Mesenchymal stem cell (in vitro differentiated cells and primary cell): ENCODE measurements at regions not wholly inside any gene's neighbourhood (a gene's known extent, or its start where the extent isn't known, plus 50 kb on each side); places are given as distances from the start of the nearest gene placed in this dataset.

Source experiments
- DNase-seq: peaks from one replicate; pipeline ENCODE4 v3.0.0-alpha.2; 2013
- H2AFZ ChIP-seq: one replicate; pipeline ENCODE4 v1.6.1; 2013; ENCODE audit warnings: low read depth, mild to moderate bottlenecking, control low read depth, inconsistent platforms, low read length, moderate library complexity
- H2AK5ac ChIP-seq: 2 replicates; pipeline ENCODE4 v1.6.1; 2013; ENCODE audit warnings: low read length, moderate library complexity, mild to moderate bottlenecking, inconsistent platforms; ENCODE audit not compliant: severe bottlenecking
- H2BK120ac ChIP-seq: one replicate; pipeline ENCODE4 v1.6.1; 2013; ENCODE audit warnings: low read depth, mild to moderate bottlenecking, inconsistent platforms, low read length, moderate library complexity
- H2BK12ac ChIP-seq, 2 experiments: one replicate each; pipeline ENCODE4 v1.6.1; 2013; ENCODE audit warnings: inconsistent platforms in 2 of 2, low read length in 2 of 2, mild to moderate bottlenecking in 2 of 2, moderate library complexity in 2 of 2, control low read depth in 1 of 2
- H2BK15ac ChIP-seq: one replicate; pipeline ENCODE4 v1.6.1; 2013; ENCODE audit warnings: mild to moderate bottlenecking, low read depth, inconsistent platforms; ENCODE audit not compliant: poor library complexity, severe bottlenecking
- H2BK5ac ChIP-seq: 2 replicates; pipeline ENCODE4 v1.6.1; 2013; ENCODE audit warnings: low read depth, mild to moderate bottlenecking, low read length, control low read depth, inconsistent platforms; ENCODE audit not compliant: poor library complexity, severe bottlenecking
- H3K14ac ChIP-seq, 2 experiments: one replicate each; pipeline ENCODE4 v1.6.1; 2013; ENCODE audit warnings: inconsistent platforms in 2 of 2, low read length in 2 of 2, control low read depth in 1 of 2, mild to moderate bottlenecking in 1 of 2, moderate library complexity in 1 of 2
- H3K18ac ChIP-seq, 2 experiments: one replicate each; pipeline ENCODE4 v1.6.1; 2013; ENCODE audit warnings: inconsistent platforms in 2 of 2, low read length in 2 of 2, control low read depth in 1 of 2, low read depth in 1 of 2, mild to moderate bottlenecking in 1 of 2
- H3K23ac ChIP-seq, 2 experiments: one replicate each; pipeline ENCODE4 v1.6.1; 2013; ENCODE audit warnings: inconsistent platforms in 2 of 2, low read length in 2 of 2, mild to moderate bottlenecking in 2 of 2, moderate library complexity in 2 of 2, control low read depth in 1 of 2
- H3K27ac ChIP-seq: 2 replicates; pipeline ENCODE4 v1.5.1; 2013; ENCODE audit warnings: mild to moderate bottlenecking, moderate library complexity, low read length, control low read depth, inconsistent platforms; ENCODE audit not compliant: poor library complexity, severe bottlenecking
- H3K27me3 ChIP-seq, 2 experiments: 2 replicates each; pipeline versions ENCODE4 v1.6.1 to v1.7.0; 2013; ENCODE audit warnings: low read length in 2 of 2, mild to moderate bottlenecking in 2 of 2, moderate library complexity in 2 of 2, control low read depth in 1 of 2, inconsistent platforms in 1 of 2; ENCODE audit not compliant: control insufficient read depth in 1 of 2, insufficient read depth in 1 of 2
- H3K36me3 ChIP-seq, 2 experiments: 2 replicates each; pipeline versions ENCODE4 v1.6.1 to v1.7.0; 2013; ENCODE audit warnings: low read length in 2 of 2, control low read depth in 1 of 2, inconsistent platforms in 1 of 2, low read depth in 1 of 2, mild to moderate bottlenecking in 1 of 2; ENCODE audit not compliant: insufficient read depth in 2 of 2, control insufficient read depth in 1 of 2
- H3K4ac ChIP-seq, 2 experiments: one replicate each; pipeline ENCODE4 v1.6.1; 2013; ENCODE audit warnings: inconsistent platforms in 2 of 2, low read length in 2 of 2, mild to moderate bottlenecking in 2 of 2, moderate library complexity in 2 of 2, control low read depth in 1 of 2, low read depth in 1 of 2
- H3K4me1 ChIP-seq: 2 replicates; pipeline ENCODE4 v1.6.1; 2013; ENCODE audit warnings: low read depth, low read length, control low read depth; ENCODE audit not compliant: control insufficient read depth, insufficient read depth
- H3K4me2 ChIP-seq: 2 replicates; pipeline ENCODE4 v1.6.1; 2013; ENCODE audit warnings: low read length, mild to moderate bottlenecking, inconsistent platforms; ENCODE audit not compliant: poor library complexity, severe bottlenecking
- H3K4me3 ChIP-seq, 2 experiments: 2 replicates each; pipeline versions ENCODE4 v1.5.1 to v1.7.0; 2013; ENCODE audit warnings: low read length in 2 of 2, mild to moderate bottlenecking in 2 of 2, control low read depth in 1 of 2, low read depth in 1 of 2; ENCODE audit not compliant: insufficient read depth in 1 of 2
- H3K79me1 ChIP-seq: replicated peaks from 2 replicates; pipeline ENCODE4 v1.6.1; 2013; ENCODE audit warnings: mild to moderate bottlenecking, control low read depth, low read length, inconsistent platforms; ENCODE audit not compliant: poor library complexity, severe bottlenecking
- H3K9ac ChIP-seq: 2 replicates; pipeline ENCODE4 v1.7.0; 2013; ENCODE audit warnings: mild to moderate bottlenecking, low read length, moderate library complexity
- H3K9me3 ChIP-seq: 2 replicates; pipeline ENCODE4 v1.7.0; 2013; ENCODE audit warnings: mild to moderate bottlenecking, low read length; ENCODE audit not compliant: control insufficient read depth
- H4K8ac ChIP-seq: one replicate; pipeline ENCODE4 v1.6.1; 2013; ENCODE audit warnings: inconsistent platforms, mild to moderate bottlenecking, low read length, moderate library complexity
- H4K91ac ChIP-seq: one replicate; pipeline ENCODE4 v1.6.1; 2013; ENCODE audit warnings: mild to moderate bottlenecking, low read length, inconsistent platforms
- WGBS: methylation state at CpG from one replicate; pipeline ENCODE4 v1.1.7; 2013; ENCODE audit warnings: mixed read lengths; 5-methylcytosine and 5-hydroxymethylcytosine counted together

- Histone ChIP-seq H3K14ac (no peak overlapping the region), H3K79me1 (no peaks in the 10 kb centered on the region), H3K27ac (no peak overlapping the region), H3K9me3 (peaks cover 24% of the 10 kb centered on the region), H3K36me3 (no peaks in the 10 kb centered on the region), H2BK120ac (no peak overlapping the region), H3K18ac (no peak overlapping the region), H3K23ac (no peak overlapping the region), H3K27me3 (peaks cover 9 to 25% of the 10 kb centered on the region in 2 experiments), H2AFZ (no peak overlapping the region), H4K8ac (no peak overlapping the region), H2BK15ac (no peak overlapping the region), H2AK5ac (no peak overlapping the region), H2BK5ac (no peak overlapping the region), H3K4ac (no peak overlapping the region), H3K4me1 (no peaks in the 10 kb centered on the region), H2BK12ac (no peak overlapping the region), H4K91ac (no peak overlapping the region), H3K4me3 (no peak overlapping the region), H3K9ac (no peak overlapping the region), H3K4me2 (no peak overlapping the region)
- 93% methylated on average over 6 of the region's 6 CpGs for WGBS
- no peak for DNase-seq
Observed at GRCh38 chr5:135156337-135156714, 122.3 kb upstream of the PITX1 start.

GRCh38 chr5:135155616-135156214 lies 121.7 kb upstream of the PITX1 start:
- 87% methylated on average over 4 of the region's 4 CpGs for WGBS
- no peak overlapping the region for H2BK12ac ChIP-seq
- H3K79me1 ChIP-seq = no peaks in the 10 kb centered on the region
- H2AK5ac ChIP-seq = no peak overlapping the region
- H4K91ac ChIP-seq = no peak overlapping the region
- H2BK120ac ChIP-seq = no peak overlapping the region
- no peaks in the 10 kb centered on the region for H3K4me1 ChIP-seq
- peak overlapping the region in 1 of 2 experiments; percentile 36 for H3K14ac ChIP-seq
- H3K9me3 ChIP-seq = peaks cover 24% of the 10 kb centered on the region
- no peak overlapping the region for H4K8ac ChIP-seq
- H3K4me3 ChIP-seq = no peak overlapping the region
- H2BK15ac ChIP-seq = no peak overlapping the region
- no peak overlapping the region for H3K4me2 ChIP-seq
- H3K27me3 ChIP-seq = peaks cover 5 to 30% of the 10 kb centered on the region in 2 experiments
- H3K23ac ChIP-seq = peak overlapping the region in 1 of 2 experiments; percentile 26
- no peak overlapping the region for H3K27ac ChIP-seq
- no peak overlapping the region for H2BK5ac ChIP-seq
- no peaks in the 10 kb centered on the region for H3K36me3 ChIP-seq
- H3K9ac ChIP-seq = no peak overlapping the region
- H2AFZ ChIP-seq = no peak overlapping the region
- DNase-seq = no peak
- no peak overlapping the region for H3K18ac ChIP-seq
- no peak overlapping the region for H3K4ac ChIP-seq

GRCh38 chr5:135154961-135155360 lies 120.9 kb upstream of the PITX1 start:
- 91% methylated on average over 7 of the region's 7 CpGs for WGBS
- Histone ChIP-seq H3K4me1 (no peaks in the 10 kb centered on the region), H3K18ac (no peak overlapping the region), H2AFZ (no peak overlapping the region), H3K23ac (no peak overlapping the region), H3K27ac (no peak overlapping the region), H3K79me1 (no peaks in the 10 kb centered on the region), H3K9ac (no peak overlapping the region), H3K14ac (peak overlapping the region in 1 of 2 experiments; percentile 41), H2BK15ac (no peak overlapping the region), H3K27me3 (peaks cover 5 to 30% of the 10 kb centered on the region in 2 experiments), H3K4me2 (no peak overlapping the region), H2BK12ac (no peak overlapping the region), H3K9me3 (peaks cover 18% of the 10 kb centered on the region), H4K8ac (no peak overlapping the region), H2AK5ac (no peak overlapping the region), H2BK120ac (no peak overlapping the region), H3K36me3 (no peaks in the 10 kb centered on the region), H3K4me3 (no peak overlapping the region), H4K91ac (no peak overlapping the region), H2BK5ac (no peak overlapping the region), H3K4ac (peak overlapping the region in 1 of 2 experiments; percentile 41)
- no peak for DNase-seq

- no peak overlapping the region for H3K18ac ChIP-seq
- H2BK120ac ChIP-seq = no peak overlapping the region
- H2BK15ac ChIP-seq = no peak overlapping the region
- WGBS = 89% methylated on average over 8 of the region's 8 CpGs
- H2AK5ac ChIP-seq = no peak overlapping the region
- H3K4ac ChIP-seq = no peak overlapping the region
- no peak overlapping the region for H3K14ac ChIP-seq
- no peaks in the 10 kb centered on the region for H3K4me1 ChIP-seq
- no peak overlapping the region for H4K91ac ChIP-seq
- no peak overlapping the region for H3K27ac ChIP-seq
- H3K79me1 ChIP-seq = no peaks in the 10 kb centered on the region
- H3K27me3 ChIP-seq = peaks cover 4 to 30% of the 10 kb centered on the region in 2 experiments
- H3K23ac ChIP-seq = no peak overlapping the region
- H3K36me3 ChIP-seq = no peaks in the 10 kb centered on the region
- H3K9me3 ChIP-seq = peaks cover 11% of the 10 kb centered on the region
- H2BK12ac ChIP-seq = no peak overlapping the region
- H3K4me2 ChIP-seq = no peak overlapping the region
- no peak overlapping the region for H3K4me3 ChIP-seq
- no peak overlapping the region for H3K9ac ChIP-seq
- no peak overlapping the region for H4K8ac ChIP-seq
- H2AFZ ChIP-seq = no peak overlapping the region
- peak; percentile 37 for DNase-seq
- no peak overlapping the region for H2BK5ac ChIP-seq
Observed at GRCh38 chr5:135154197-135154596, 120.2 kb upstream of the PITX1 start.
